HG03097 (cell line): ENCODE measurements at regions not wholly inside any gene's neighbourhood (a gene's known extent, or its start where the extent isn't known, plus 50 kb on each side); places are given as distances from the start of the nearest gene placed in this dataset.
"Not testable (repeated sequence)": the region's sequence is repeated elsewhere in the genome, so short reads cannot be mapped to it uniquely, and the experiment has no call there.

Experiments used
- ATAC-seq: cut with Tn5 transposase; IDR thresholded peaks from one replicate; pipeline ENCODE4 v1.9.1; 2021; ENCODE audit not compliant: unreplicated experiment, low FRiP score

- no peak for ATAC-seq
Observed at GRCh38 chr12:88366101-88366500, 214.2 kb downstream of the KITLG start.

GRCh38 chr12:88367231-88367630 lies 213.0 kb downstream of the KITLG start:
- ATAC-seq, result no peak

- not testable (repeated sequence) for ATAC-seq
Observed at GRCh38 chr12:88368077-88368476, 212.2 kb downstream of the KITLG start.

DNA sequence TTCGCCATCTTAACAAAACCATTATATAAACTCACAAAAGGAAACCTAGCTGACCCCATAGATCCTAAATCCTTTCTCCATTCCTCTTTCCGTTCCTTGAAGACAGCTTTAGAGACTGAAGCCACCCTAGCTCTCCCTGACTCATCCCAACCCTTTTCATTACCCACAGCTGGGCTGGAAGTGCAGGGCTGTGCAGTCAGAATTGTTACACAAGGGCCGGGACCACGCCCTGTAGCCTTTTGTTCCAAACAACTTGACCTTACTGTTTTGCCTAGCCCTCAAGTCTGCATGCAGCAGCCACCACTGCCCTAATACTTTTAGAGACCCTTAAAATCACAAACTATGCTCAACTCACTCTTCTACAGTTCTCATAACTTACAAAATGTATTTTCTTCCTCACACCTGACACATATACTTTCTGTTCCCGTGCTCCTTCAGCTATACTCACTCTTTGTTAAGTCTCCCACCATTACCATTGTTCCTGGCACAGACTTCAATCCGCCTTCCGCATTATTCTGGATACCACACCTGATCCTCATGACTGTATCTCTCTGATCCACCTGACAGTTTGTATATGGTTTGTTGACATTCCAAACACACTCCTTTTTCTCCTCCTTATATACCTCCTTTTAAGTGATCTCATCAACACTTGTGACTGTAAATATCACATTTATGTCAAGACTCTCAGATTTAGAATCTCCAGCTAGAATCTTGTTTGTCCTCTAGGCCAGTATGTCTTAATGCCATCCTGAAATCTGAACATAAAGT lies 208.7 kb downstream of the KITLG start:
- ATAC-seq, result no peak

GRCh38 chr12:88375306-88376305 lies 204.7 kb downstream of the KITLG start:
- no peak for ATAC-seq

DNA sequence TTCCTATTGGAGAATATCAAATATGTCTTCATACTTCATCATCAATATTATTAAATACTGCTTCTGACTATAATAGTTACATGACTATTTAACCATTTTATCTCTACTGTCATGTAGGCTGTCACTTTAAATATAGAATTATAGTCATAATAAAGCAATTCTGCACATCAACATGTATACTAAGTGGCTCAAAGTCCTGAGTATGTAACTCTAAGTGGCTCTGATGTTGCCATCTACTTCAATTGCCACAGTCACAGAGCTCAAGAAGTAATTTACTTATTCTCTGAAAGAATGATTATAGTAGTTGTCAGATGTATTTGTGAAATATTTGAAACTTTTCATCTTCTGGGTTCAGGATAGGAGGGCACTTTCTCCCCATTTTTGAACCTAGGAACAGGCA lies 202.3 kb downstream of the KITLG start:
- ATAC-seq, result no peak

- ATAC-seq, result no peak
Observed at GRCh38 chr12:88381466-88381865, 198.8 kb downstream of the KITLG start.

DNA sequence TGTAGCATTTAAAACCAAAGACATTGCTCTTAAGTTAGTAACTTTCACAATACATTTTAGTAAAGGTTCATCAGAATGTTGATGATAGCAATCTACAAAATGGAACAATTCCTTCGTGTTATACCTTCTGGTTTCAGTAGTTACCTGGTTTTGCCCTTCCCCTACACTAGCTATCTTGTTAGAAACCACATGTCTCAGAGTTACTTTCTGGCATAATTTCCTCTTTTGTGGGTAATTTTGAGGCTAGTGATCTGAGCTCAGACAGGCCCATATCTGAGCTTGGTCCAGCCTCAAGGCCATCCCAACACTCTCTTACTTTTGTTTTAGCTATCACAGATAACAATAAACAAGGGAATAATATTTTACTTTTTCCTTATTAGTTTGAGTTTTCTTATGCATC lies 196.9 kb downstream of the KITLG start:
- ATAC-seq, result no peak

DNA sequence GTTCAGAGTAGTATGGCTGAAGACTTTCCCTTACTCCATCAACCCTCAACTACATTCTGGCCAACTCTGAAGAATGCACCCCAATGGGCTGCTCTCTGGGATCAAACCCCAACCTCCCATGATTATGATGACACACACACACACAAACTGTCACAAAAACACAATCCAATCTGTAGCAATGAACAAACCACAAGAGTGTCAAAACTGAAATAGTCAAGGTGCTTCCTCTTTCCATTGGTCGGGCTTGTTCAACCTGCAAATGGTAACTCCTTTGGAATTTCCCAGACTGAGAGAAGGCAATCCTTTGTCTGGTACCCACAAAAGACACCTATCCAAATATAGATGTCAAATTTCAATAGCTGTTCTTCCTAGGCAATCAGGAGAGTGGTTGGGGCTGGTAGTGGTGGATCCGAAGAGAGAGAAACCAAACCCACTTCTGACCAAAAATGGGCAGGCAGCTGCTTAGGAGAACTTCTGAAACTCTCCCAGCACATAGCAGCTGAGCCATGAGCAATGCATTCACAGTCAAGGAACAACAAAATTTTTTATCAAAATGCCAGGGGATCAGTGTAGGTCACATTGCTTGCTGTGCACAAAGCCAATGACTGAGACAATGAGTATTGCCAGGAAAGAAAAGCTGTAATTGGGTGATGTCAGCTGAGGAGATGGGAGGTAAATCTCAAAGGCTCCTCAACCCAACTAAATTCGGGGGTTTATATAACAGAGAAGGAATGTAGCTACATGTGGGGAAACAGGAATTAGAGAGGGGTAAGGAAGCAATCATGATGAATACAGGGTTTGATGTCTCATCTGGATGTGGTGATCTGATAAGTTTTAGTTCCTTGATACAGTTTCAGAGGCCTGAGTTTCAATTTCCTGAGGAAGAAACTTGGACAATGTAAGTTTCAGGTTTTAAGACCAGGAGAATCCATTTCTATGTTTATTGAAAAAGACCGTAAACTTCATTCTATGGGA lies 191.4 kb downstream of the KITLG start:
- ATAC-seq, result no peak

- ATAC-seq, result no peak
Observed at GRCh38 chr12:88390811-88391210, 189.5 kb downstream of the KITLG start.

- ATAC-seq, result no peak
Observed at GRCh38 chr12:88391556-88391955, 188.7 kb downstream of the KITLG start.

DNA sequence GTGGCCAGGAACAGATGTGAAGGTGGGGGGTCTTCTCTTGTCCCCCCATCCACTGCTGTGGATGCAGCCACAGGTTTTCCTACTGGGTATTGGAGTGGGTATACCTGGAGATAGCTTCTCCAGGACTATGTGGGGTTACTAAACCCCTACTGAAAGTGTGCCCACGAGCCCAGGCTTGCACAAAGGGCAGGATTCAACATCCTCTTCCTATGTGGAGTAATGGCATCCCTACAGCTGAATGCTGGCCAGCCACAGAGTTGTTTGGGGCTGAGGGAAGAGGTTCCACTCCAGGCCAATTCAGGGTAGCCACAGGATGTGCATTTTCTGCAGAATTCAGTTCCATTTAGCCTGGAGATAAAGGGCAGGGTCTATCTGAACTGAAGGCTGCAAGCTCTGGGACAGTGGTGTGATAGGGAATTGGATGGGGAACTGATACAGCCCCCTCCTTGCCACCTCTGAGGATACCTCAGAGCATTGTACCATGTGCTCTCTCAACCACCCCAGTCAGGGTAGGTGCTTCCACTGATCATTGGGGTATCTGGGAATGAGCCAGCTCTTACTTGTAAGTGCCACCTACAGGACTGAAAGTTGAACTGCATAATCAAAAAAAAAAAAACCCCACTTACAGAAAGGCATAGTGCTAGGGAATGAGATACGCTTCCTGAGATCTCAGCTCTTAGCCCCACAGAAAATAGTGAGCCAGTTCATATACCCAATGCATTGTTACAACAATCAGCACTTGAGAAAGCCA lies 187.1 kb downstream of the KITLG start:
- peak; percentile 53 for ATAC-seq

- no peak for ATAC-seq
Observed at GRCh38 chr12:88398031-88398430, 182.2 kb downstream of the KITLG start.

DNA sequence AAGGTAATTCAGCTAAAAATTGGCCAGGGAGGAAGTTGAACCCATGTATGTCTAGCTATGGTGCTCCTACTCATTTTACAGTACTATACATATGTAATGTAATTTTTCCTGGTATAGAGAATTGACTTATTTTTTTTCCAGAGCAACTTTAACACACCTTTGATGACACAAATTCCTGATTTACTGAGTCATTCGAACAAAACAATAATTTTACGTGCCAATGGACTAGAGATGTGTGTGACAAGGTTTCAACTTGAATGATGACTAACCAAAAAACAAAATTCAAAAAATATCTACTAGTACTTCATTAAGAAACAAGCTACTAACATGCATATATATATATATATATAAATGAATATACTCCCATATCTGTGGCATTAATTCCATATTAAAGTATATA lies 180.5 kb downstream of the KITLG start:
- ATAC-seq, result no peak

DNA sequence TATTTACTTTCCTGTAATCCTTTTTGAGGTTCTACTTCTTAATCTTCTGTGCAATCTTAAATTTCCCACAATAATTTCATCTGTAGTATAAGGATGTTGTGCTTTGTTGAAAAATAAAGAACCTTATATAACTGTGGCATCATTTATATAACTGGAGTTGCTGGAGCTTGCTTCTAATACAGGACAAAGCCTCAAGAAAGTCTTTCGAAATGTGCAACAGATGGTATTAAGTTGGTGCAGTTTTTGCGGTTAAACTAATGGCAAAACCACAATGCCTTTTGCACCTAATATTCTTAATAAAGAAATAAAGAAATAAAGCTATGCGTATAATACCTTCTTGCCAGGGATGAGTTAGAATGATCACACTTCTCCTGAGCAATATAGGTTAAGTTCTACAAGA lies 180.0 kb downstream of the KITLG start:
- ATAC-seq, result no peak

GRCh38 chr12:88401155-88401554 lies 179.1 kb downstream of the KITLG start:
- ATAC-seq, result no peak

DNA sequence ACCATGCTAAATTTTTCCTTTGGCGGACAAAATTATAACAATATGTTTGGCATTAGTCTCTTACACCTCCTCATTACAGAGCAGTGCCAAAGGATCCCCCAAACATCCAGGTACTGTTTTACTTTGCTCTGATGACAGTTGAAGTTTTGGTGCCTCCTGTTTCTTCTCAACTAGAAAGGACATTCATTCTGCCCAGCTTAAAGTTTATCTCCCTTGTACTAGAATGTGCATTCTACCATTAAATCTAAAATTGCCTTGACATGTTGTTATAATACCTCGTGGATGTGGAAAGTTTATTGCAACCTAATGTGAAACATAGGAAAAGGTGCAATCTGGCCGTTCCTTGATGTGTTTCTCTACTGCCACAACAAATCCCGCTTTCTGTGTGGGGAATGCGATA lies 173.4 kb downstream of the KITLG start:
- ATAC-seq, result no peak

GRCh38 chr12:88408823-88409222 lies 171.4 kb downstream of the KITLG start:
- no peak for ATAC-seq

DNA sequence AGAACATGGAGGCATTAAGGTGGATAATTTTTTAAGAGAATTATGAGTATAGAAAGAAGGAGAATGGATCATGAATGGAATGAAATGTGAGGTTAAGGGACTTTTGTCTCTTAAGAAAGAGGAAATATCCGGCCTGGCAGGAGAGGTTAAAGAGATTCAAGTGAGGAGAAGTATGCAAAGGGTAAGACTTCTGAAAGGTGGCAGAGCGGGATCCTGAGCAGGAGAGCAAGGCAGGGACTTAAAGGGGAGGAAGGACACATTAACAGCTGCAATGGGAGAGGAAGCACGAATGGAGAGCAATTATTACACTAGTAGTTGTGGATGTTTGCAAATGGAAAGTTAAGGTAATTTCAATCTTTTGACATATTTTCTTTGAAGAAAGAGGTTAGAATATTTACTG lies 171.0 kb downstream of the KITLG start:
- no peak for ATAC-seq

- no peak for ATAC-seq
Observed at GRCh38 chr12:88411689-88412088, 168.6 kb downstream of the KITLG start.
